K562 (cell line): ENCODE measurements at regions not wholly inside any gene's neighbourhood (a gene's known extent, or its start where the extent isn't known, plus 50 kb on each side); places are given as distances from the start of the nearest gene placed in this dataset.

ENCODE experiments used
- ATAC-seq: fragments of 200-7000 bp; cut with Tn5 transposase; 3 replicates; pipeline ENCODE4 v1.9.1; 2020; ENCODE audit warnings: moderate library complexity
- BruUV-seq: library from RNA; stranded (reverse); fragments of 400-500 nt; replicated peaks from 2 replicates; lab custom pipeline; 2021; lab: Mats Ljungman, UMichigan
- CTCF ChIA-PET: fragments of 300-600 bp; formaldehyde crosslinking; extraction: SDS; loops from one replicate; lab custom pipeline; 2021; ENCODE audit warnings: low intra/inter-chr PET ratio; lab: Yijun Ruan, JAX
- POLR2A ChIA-PET: fragments of 300-600, 350-650 bp; sonication (Branson Sonifier 250); formaldehyde crosslinking; extraction: SDS; loops from one replicate; lab custom pipeline; 2021; ENCODE audit warnings: antibody characterized with exemption, inconsistent platforms; lab: Yijun Ruan, JAX
- DNase-seq, 4 experiments: peaks; one replicate each; pipeline versions ENCODE4 v3.0.0 to v3.0.0-alpha.2; 2011 to 2018; ENCODE audit warnings: low spot score in 3 of 4, mixed read lengths in 3 of 4; ENCODE audit errors: extremely low read depth in 1 of 4
- FAIRE-seq: peaks from 2 replicates; lab custom pipeline; 2011; peaks lifted over from hg19 to GRCh38; lab: Jason Lieb, UNC
- H2AFZ ChIP-seq: 2 replicates; pipeline ENCODE4 v1.6.0; 2011; ENCODE audit warnings: low read depth, low read length, control low read depth, inconsistent platforms
- H3K27ac ChIP-seq: fragments of 200-600 bp; 3 replicates; pipeline ENCODE4 v1.8.0; 2011; ENCODE audit warnings: low read depth, mild to moderate bottlenecking, control low read depth, inconsistent platforms, low read length, moderate library complexity, mixed read lengths; ENCODE audit errors: extremely low read depth
- H3K27me3 ChIP-seq, 2 experiments: fragments of 300-600 bp in 1 of 2; 2 replicates in 1 of 2; 3 replicates in 1 of 2; pipeline versions ENCODE4 v1.6.0 to v1.8.0; 2011; ENCODE audit warnings: inconsistent platforms in 2 of 2, low read length in 2 of 2, mild to moderate bottlenecking in 1 of 2, mixed read lengths in 1 of 2, moderate library complexity in 1 of 2; ENCODE audit not compliant: control insufficient read depth in 2 of 2, insufficient read depth in 2 of 2
- H3K36me3 ChIP-seq: fragments of 300-600 bp; 3 replicates; pipeline ENCODE4 v1.8.0; 2011; ENCODE audit warnings: mild to moderate bottlenecking, low read length, inconsistent platforms; ENCODE audit not compliant: control insufficient read depth, insufficient read depth
- H3K4me1 ChIP-seq, 2 experiments: fragments of 200-600 bp in 1 of 2; replicated peaks in 1 of 2; 2 replicates in 1 of 2; 3 replicates in 1 of 2; pipeline versions ENCODE4 v1.5.1 to v1.8.0; 2011; ENCODE audit warnings: inconsistent platforms in 2 of 2, low read length in 2 of 2, mild to moderate bottlenecking in 1 of 2, mixed read lengths in 1 of 2, moderate library complexity in 1 of 2; ENCODE audit not compliant: control insufficient read depth in 2 of 2, insufficient read depth in 2 of 2
- H3K4me2 ChIP-seq: 2 replicates; pipeline ENCODE4 v1.6.1; 2011; ENCODE audit warnings: low read length, control low read depth, inconsistent platforms, mixed read lengths; ENCODE audit not compliant: insufficient read depth
- H3K4me3 ChIP-seq: fragments of 200-600 bp; sonication (generic), shearing (Covaris generic); 2 replicates; pipeline ENCODE4 v1.5.1; 2016; ENCODE audit warnings: control low read depth, inconsistent platforms
- H3K79me2 ChIP-seq: fragments of 200-600 bp; 3 replicates; pipeline ENCODE4 v1.8.0; 2011; ENCODE audit warnings: low read length, inconsistent platforms; ENCODE audit not compliant: control insufficient read depth, insufficient read depth
- H3K9ac ChIP-seq, 2 experiments: 2 replicates each; pipeline versions ENCODE4 v1.6.0 to v1.6.1; 2011; ENCODE audit warnings: low read depth in 2 of 2, low read length in 2 of 2, control low read depth in 1 of 2, inconsistent platforms in 1 of 2, mild to moderate bottlenecking in 1 of 2, mixed read lengths in 1 of 2; ENCODE audit not compliant: insufficient read depth in 1 of 2
- H3K9me1 ChIP-seq: one replicate; pipeline ENCODE4 v1.6.0; 2011; ENCODE audit warnings: inconsistent platforms, mild to moderate bottlenecking, low read length, moderate library complexity; ENCODE audit not compliant: control insufficient read depth, insufficient read depth
- H3K9me3 ChIP-seq: replicated peaks from 2 replicates; pipeline ENCODE4 v1.5.1; 2011; ENCODE audit warnings: low read depth, low read length, inconsistent platforms; ENCODE audit not compliant: control insufficient read depth, insufficient read depth
- H4K20me1 ChIP-seq: replicated peaks from 2 replicates; pipeline ENCODE4 v1.6.1; 2011; ENCODE audit warnings: low read length, inconsistent platforms, mixed read lengths; ENCODE audit not compliant: control insufficient read depth, insufficient read depth
- ATF4 ChIP-seq: fragments of 450-650 bp; formaldehyde crosslinking; IDR thresholded peaks from 2 replicates; pipeline ENCODE4 v1.4.0; 2022; ENCODE audit warnings: mild to moderate bottlenecking, moderate library complexity
- CBX8 ChIP-seq: fragments of 200-600 bp; sonication (generic); IDR thresholded peaks from 2 replicates; pipeline ENCODE4 v1.6.1; 2012; ENCODE audit warnings: borderline replicate concordance, mixed run types, low read depth, mild to moderate bottlenecking, moderate library complexity, mixed read lengths, low read length, control low read depth, inconsistent platforms; ENCODE audit not compliant: poor library complexity, severe bottlenecking; ENCODE audit errors: extremely low read depth
- CCAR2 ChIP-seq: fragments of 200-400 bp; formaldehyde crosslinking; IDR thresholded peaks from 2 replicates; pipeline ENCODE4 v1.6.1; 2017; ENCODE audit warnings: mild to moderate bottlenecking, low read depth, low read length
- E2F1 ChIP-seq: sonication (generic); formaldehyde crosslinking; IDR thresholded peaks from 2 replicates; pipeline ENCODE4 v1.8.1; 2023; ENCODE audit warnings: mild to moderate bottlenecking, missing genetic modification reagents, moderate library complexity
- GATAD2A ChIP-seq: fragments of 450-650 bp; IDR thresholded peaks from 2 replicates; pipeline ENCODE4 v1.6.1; 2017
- KDM4B ChIP-seq, 2 experiments: fragments of 450-650 bp in 1 of 2; sonication (generic) in 1 of 2; IDR thresholded peaks; 2 replicates each; pipeline ENCODE4 v1.6.1; 2016 to 2017; ENCODE audit warnings: borderline replicate concordance in 2 of 2, antibody characterized with exemption in 1 of 2, low read depth in 1 of 2, mild to moderate bottlenecking in 1 of 2
- PHF21A ChIP-seq: fragments of 450-650 bp; IDR thresholded peaks from 2 replicates; pipeline ENCODE4 v1.6.1; 2017; ENCODE audit warnings: low read depth, borderline replicate concordance
- SLC30A9 ChIP-seq: fragments of 250-450 bp; sonication (Bioruptor Pico); IDR thresholded peaks from 2 replicates; pipeline ENCODE4 v1.8.0; 2022; ENCODE audit warnings: mild to moderate bottlenecking, moderate library complexity
- SPI1 ChIP-seq: IDR thresholded peaks from 2 replicates; pipeline ENCODE4 v1.6.1; 2011; ENCODE audit warnings: low read depth, low read length, control low read depth, borderline replicate concordance
- ZBTB49 ChIP-seq: sonication (generic); formaldehyde crosslinking; IDR thresholded peaks from 2 replicates; pipeline ENCODE4 v1.8.0; 2022; ENCODE audit warnings: missing genetic modification reagents, mild to moderate bottlenecking, borderline replicate concordance
- ZNF384 ChIP-seq: IDR thresholded peaks from 2 replicates; pipeline ENCODE4 v1.6.1; 2012; ENCODE audit warnings: low read depth, low read length, improper control_type of control experiment
- ZNF77 ChIP-seq: fragments of 250-450 bp; sonication (Bioruptor Pico); IDR thresholded peaks from 2 replicates; pipeline ENCODE4 v1.5.0; 2020
- ZSCAN32 ChIP-seq: fragments of 450-650 bp; formaldehyde crosslinking; IDR thresholded peaks from 2 replicates; pipeline ENCODE4 v1.4.0; 2020; ENCODE audit warnings: mild to moderate bottlenecking, moderate library complexity
- WGBS: fragments of 100-300 bp; shearing (Covaris generic); methylation state at CpG from one replicate; pipeline ENCODE4 v1.1.6; 2016; ENCODE audit warnings: low coverage, mixed read lengths; ENCODE audit not compliant: insufficient coverage; ENCODE audit errors: missing lambda C conversion rate; 5-methylcytosine and 5-hydroxymethylcytosine counted together
- in situ Hi-C: fragments of 300-500 bp; cut with MboI; formaldehyde crosslinking; loops from 4 replicates; pipeline ENCODE4 v1.15.0; 2018; ENCODE audit warnings: inconsistent platforms, mixed read lengths
- intact Hi-C: fragments of 100-400 bp; cut with micrococcal nuclease; formaldehyde crosslinking; loops from 2 replicates; pipeline ENCODE4 v1.14.2; 2022

- H3K4me1 ChIP-seq: no peaks in the 10 kb centered on the region
- DNase-seq (no peak), FAIRE-seq (no peak), ATAC-seq (no peak)
- intact Hi-C loops (loop anchor here (5.0 to 10.0 kb wide), 3 partner anchors 278 to 661 kb away; no protein-coding TSS in a partner anchor), in situ Hi-C loops (no loop called here)
- no peaks in the 10 kb centered on the region for H3K36me3 ChIP-seq
- H3K79me2 ChIP-seq: no peaks in the 10 kb centered on the region
- no peak overlapping the region for H2AFZ ChIP-seq
- 2% methylated on average over 7 of the region's 7 CpGs for WGBS
- no peak for TF ChIP-seq ZBTB49 (CRISPR knock-in tag)
- no peak for TF ChIP-seq SPI1
- no peak for TF ChIP-seq PHF21A
- TF ChIP-seq CBX8: no peak
- no peak for TF ChIP-seq GATAD2A
- TF ChIP-seq CCAR2: no peak
- no peak for TF ChIP-seq ZNF77 (CRISPR knock-in tag)
- TF ChIP-seq SLC30A9: no peak
- TF ChIP-seq ZNF384: no peak
- no peak for TF ChIP-seq ATF4 (CRISPR knock-in tag)
- no peak for TF ChIP-seq KDM4B (IDR thresholded peaks at IDR 0.05; ENCODE audit: borderline replicate concordance in 2 of 2, low read depth in 1 of 2)
- no peak for TF ChIP-seq E2F1 (CRISPR knock-in tag)
- no peak for TF ChIP-seq ZSCAN32 (CRISPR knock-in tag)
- H3K4me3 ChIP-seq: no peak overlapping the region
- H3K27me3 ChIP-seq: no peaks in the 10 kb centered on the region
- no TSS peak for BruUV-seq
- H3K9me3 ChIP-seq: no peaks in the 10 kb centered on the region; the same call in 1 of the 2 replicates
- H3K4me2 ChIP-seq: no peak overlapping the region
- CTCF ChIA-PET: no interaction called here
- POLR2A ChIA-PET: no interaction called here
- H4K20me1 ChIP-seq: no peaks in the 10 kb centered on the region
- H3K9ac ChIP-seq: no peak overlapping the region
- H3K27ac ChIP-seq: no peak overlapping the region
- H3K9me1 ChIP-seq: no peaks in the 10 kb centered on the region
Observed at GRCh38 chr7:136685501-136686173, 182.8 kb upstream of the CHRM2 start.
